Loucy (cell line): ENCODE measurements at regions not wholly inside any gene's neighbourhood (a gene's known extent, or its start where the extent isn't known, plus 50 kb on each side); places are given as distances from the start of the nearest gene placed in this dataset.

Source experiments
- H2AFZ ChIP-seq: fragments of 200-600 bp; sonication (generic); 2 replicates; pipeline ENCODE4 v1.6.0; 2016; ENCODE audit warnings: antibody characterized with exemption, mild to moderate bottlenecking, low read length, moderate library complexity
- H3F3A ChIP-seq: fragments of 200-600 bp; 2 replicates; pipeline ENCODE4 v1.6.0; 2016; ENCODE audit warnings: antibody characterized with exemption, low read depth, mild to moderate bottlenecking
- H3K27me3 ChIP-seq: fragments of 200-600 bp; sonication (generic); 2 replicates; pipeline ENCODE4 v1.6.1; 2014; ENCODE audit warnings: low read length, mild to moderate bottlenecking; ENCODE audit not compliant: insufficient read depth, poor library complexity, severe bottlenecking
- H3K36me3 ChIP-seq: fragments of 200-600 bp; sonication (generic); 2 replicates; pipeline ENCODE4 v1.6.1; 2016; ENCODE audit warnings: low read length; ENCODE audit not compliant: insufficient read depth
- H3K4me1 ChIP-seq: fragments of 200-600 bp; sonication (generic); 2 replicates; pipeline ENCODE4 v1.5.1; 2014; ENCODE audit warnings: low read length, mild to moderate bottlenecking; ENCODE audit not compliant: insufficient read depth, poor library complexity, severe bottlenecking
- H3K4me2 ChIP-seq: fragments of 200-600 bp; sonication (generic); 2 replicates; pipeline ENCODE4 v1.6.0; 2014; ENCODE audit warnings: antibody characterized with exemption, low read length, low read depth, mild to moderate bottlenecking; ENCODE audit not compliant: poor library complexity, severe bottlenecking
- H3K4me3 ChIP-seq: fragments of 200-600 bp; sonication (generic); 2 replicates; pipeline ENCODE4 v1.5.1; 2014; ENCODE audit warnings: low read length, mild to moderate bottlenecking, mixed read lengths; ENCODE audit not compliant: poor library complexity, severe bottlenecking
- H3K79me2 ChIP-seq: fragments of 200-600 bp; sonication (generic); 2 replicates; pipeline ENCODE4 v1.6.1; 2014; ENCODE audit warnings: low read length; ENCODE audit not compliant: insufficient read depth
- H3K9ac ChIP-seq: fragments of 200-600 bp; sonication (generic); 2 replicates; pipeline ENCODE4 v1.6.0; 2014; ENCODE audit warnings: mild to moderate bottlenecking, low read depth, low read length, moderate library complexity; ENCODE audit not compliant: poor library complexity, severe bottlenecking
- H3K9me2 ChIP-seq: fragments of 200-600 bp; sonication (generic); replicated peaks from 2 replicates; pipeline ENCODE4 v1.6.1; 2016; ENCODE audit warnings: low read depth, low read length, mixed read lengths
- H3K9me3 ChIP-seq: fragments of 200-600 bp; sonication (generic); 2 replicates; pipeline ENCODE4 v1.6.1; 2014; ENCODE audit warnings: mild to moderate bottlenecking, antibody characterized with exemption, low read length, low read depth; ENCODE audit not compliant: insufficient read depth
- H4K20me1 ChIP-seq: fragments of 200-600 bp; sonication (generic); 2 replicates; pipeline ENCODE4 v1.6.0; 2014; ENCODE audit warnings: antibody characterized with exemption, low read length, mild to moderate bottlenecking; ENCODE audit not compliant: insufficient read depth, poor library complexity, severe bottlenecking
- CTCF ChIP-seq: fragments of 200-600 bp; sonication (generic); conservative IDR thresholded peaks from 2 replicates; pipeline ENCODE4 v1.5.1; 2014; ENCODE audit warnings: mild to moderate bottlenecking, antibody characterized with exemption, low read length
- EZH2phosphoT487 ChIP-seq: fragments of 200-600 bp; IDR thresholded peaks from 2 replicates; pipeline ENCODE4 v1.6.1; 2018; ENCODE audit warnings: antibody characterized with exemption, mild to moderate bottlenecking, moderate library complexity, borderline replicate concordance

- H2AFZ ChIP-seq, result no peak overlapping the region
- TF ChIP-seq CTCF (no peak), EZH2phosphoT487 (no peak)
- H3F3A ChIP-seq, result no peaks in the 10 kb centered on the region
- no peaks in the 10 kb centered on the region for H3K27me3 ChIP-seq
- no peaks in the 10 kb centered on the region for H3K79me2 ChIP-seq
- H3K9me3 ChIP-seq, result no peaks in the 10 kb centered on the region
- H3K9ac ChIP-seq, result no peak overlapping the region
- H3K36me3 ChIP-seq, result no peaks in the 10 kb centered on the region
- no peak overlapping the region for H3K4me2 ChIP-seq
- no peaks in the 10 kb centered on the region for H3K9me2 ChIP-seq
- no peaks in the 10 kb centered on the region for H3K4me1 ChIP-seq
- H3K4me3 ChIP-seq, result no peak overlapping the region
- no peaks in the 10 kb centered on the region for H4K20me1 ChIP-seq
Observed at GRCh38 chr15:68500363-68501258, 68.6 kb upstream of the ITGA11 start.

- H3K9me3 ChIP-seq, result no peaks in the 10 kb centered on the region
Observed at GRCh38 chr15:68501259-68501591, 69.3 kb upstream of the ITGA11 start.

GRCh38 chr15:68501616-68502015 is 69.7 kb upstream of the ITGA11 start:
- no peaks in the 10 kb centered on the region for H3K79me2 ChIP-seq
- no peak for TF ChIP-seq CTCF
- TF ChIP-seq EZH2phosphoT487, result no peak
- no peaks in the 10 kb centered on the region for H3K9me3 ChIP-seq
- H3K4me1 ChIP-seq, result no peaks in the 10 kb centered on the region
- no peak overlapping the region for H3K9ac ChIP-seq
- H3K4me3 ChIP-seq, result no peak overlapping the region
- no peaks in the 10 kb centered on the region for H3F3A ChIP-seq
- H2AFZ ChIP-seq, result no peak overlapping the region
- H3K9me2 ChIP-seq, result no peaks in the 10 kb centered on the region
- no peaks in the 10 kb centered on the region for H3K27me3 ChIP-seq
- no peak overlapping the region for H3K4me2 ChIP-seq
- H3K36me3 ChIP-seq, result no peaks in the 10 kb centered on the region
- H4K20me1 ChIP-seq, result no peaks in the 10 kb centered on the region

More at GRCh38 chr15:68501259-68501591, 69.3 kb upstream of the ITGA11 start:
- H3K9me2 ChIP-seq, result no peaks in the 10 kb centered on the region
- no peak overlapping the region for H2AFZ ChIP-seq
- no peaks in the 10 kb centered on the region for H3K36me3 ChIP-seq
- no peak overlapping the region for H3K4me2 ChIP-seq
- H3F3A ChIP-seq, result no peaks in the 10 kb centered on the region
- no peaks in the 10 kb centered on the region for H3K27me3 ChIP-seq
- H3K9ac ChIP-seq, result no peak overlapping the region
- no peaks in the 10 kb centered on the region for H3K4me1 ChIP-seq
- H3K79me2 ChIP-seq, result no peaks in the 10 kb centered on the region
- no peaks in the 10 kb centered on the region for H4K20me1 ChIP-seq
- TF ChIP-seq EZH2phosphoT487, result no peak
- no peak overlapping the region for H3K4me3 ChIP-seq
